ENCODE measurements at regions not wholly inside any gene's neighbourhood (a gene's known extent, or its start where the extent isn't known, plus 50 kb on each side); places are given as distances from the start of the nearest gene placed in this dataset.
"Not testable (repeated sequence)": the region's sequence is repeated elsewhere in the genome, so short reads cannot be mapped to it uniquely, and the experiment has no call there.

GRCh38 chr12:65742018-65743010 lies 82.0 kb upstream of the HMGA2 start:
- no peak for DNase-seq

GRCh38 chr12:65744236-65744840 lies 79.9 kb upstream of the HMGA2 start:
- DNase-seq: not testable (repeated sequence)

GRCh38 chr12:65747338-65747737 lies 76.9 kb upstream of the HMGA2 start:
- no peak for DNase-seq

GRCh38 chr12:65748332-65748731 lies 76.0 kb upstream of the HMGA2 start:
- no peak for DNase-seq

GRCh38 chr12:65754290-65754689 lies 70.0 kb upstream of the HMGA2 start:
- DNase-seq: no peak

GRCh38 chr12:65754744-65755595 lies 69.3 kb upstream of the HMGA2 start:
- DNase-seq: no peak

DNA sequence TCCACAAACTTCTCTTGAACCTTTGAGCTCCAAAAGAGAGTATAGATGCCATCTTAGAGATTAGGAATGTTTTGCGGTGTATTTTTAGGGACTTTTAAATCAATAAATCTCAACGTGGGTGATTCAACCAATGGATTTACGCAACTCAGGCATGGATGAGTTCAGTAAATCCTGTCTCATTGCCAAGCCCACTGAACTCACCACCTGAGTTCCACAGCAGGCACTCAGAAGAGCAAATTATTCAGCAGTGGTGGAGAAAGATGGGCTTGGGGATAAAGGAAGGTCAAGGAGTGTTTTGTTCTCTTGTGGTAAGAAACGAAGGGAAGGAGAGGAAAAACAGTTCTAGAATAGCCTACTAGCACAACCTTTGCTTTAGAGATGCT lies 68.7 kb upstream of the HMGA2 start:
- no peak for DNase-seq

DNA sequence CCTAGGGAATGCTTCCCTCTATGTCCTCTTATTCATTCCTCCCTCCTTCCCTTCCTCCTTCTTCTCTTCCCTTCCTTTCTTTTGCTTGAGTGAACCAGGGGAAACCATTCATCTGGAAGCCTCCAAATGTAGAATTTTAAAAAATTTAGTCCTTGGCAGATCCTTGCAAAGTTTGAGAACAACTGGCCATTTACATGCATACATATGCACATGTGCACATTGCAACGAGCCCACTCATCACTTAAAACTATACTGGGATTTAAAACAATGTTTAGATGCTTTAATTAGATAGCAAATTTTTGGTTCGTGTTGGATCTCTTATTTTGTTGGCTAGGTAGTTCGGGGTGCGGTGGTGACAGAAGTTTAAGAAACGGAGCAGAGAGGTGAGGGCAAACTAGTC lies 68.0 kb upstream of the HMGA2 start:
- DNase-seq: no peak

DNA sequence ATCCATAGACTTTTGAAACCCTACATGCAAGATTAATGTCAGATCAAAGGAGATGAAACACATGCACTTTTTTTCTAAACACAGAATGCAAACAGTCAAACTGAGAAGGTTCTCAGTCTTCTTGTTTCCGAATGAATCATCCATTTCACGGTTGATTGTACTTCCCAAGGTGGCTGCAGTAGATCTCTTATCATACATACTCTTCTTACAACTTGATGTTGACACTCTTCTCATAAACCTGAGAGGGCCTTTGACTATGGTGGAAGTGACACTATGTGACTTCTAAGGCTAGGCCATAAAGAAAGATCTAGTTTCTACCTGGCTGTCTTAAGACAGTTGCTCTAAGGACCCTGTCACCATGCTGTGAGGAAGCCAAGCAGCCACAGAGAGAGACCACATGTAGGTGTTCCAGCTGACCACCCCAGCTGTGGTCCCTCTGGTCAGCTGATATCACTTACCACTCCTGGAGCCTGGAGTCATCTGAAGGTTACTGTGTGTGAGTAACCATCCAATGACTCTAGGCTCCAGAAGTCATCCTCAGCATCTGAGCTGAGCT lies 67.2 kb upstream of the HMGA2 start:
- DNase-seq: no peak

DNA sequence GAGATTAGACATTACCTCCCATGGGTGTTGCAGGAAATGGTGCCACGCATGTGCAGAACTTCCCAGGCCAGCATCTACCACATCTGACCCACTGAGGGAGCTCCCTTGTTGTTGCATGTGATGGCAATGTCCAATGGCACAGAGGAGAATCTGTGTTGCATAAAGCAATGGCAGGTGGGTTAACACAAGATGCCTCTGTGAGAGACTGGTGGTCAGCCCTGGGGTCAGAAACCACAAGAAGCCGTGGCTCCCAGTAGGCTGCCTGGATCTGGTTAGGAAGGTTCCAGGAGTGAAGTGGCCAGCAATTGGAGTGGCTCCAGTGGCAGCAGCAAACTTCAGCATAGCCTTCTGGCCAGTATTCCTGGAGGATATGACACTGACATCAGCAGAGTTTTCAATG lies 65.9 kb upstream of the HMGA2 start:
- no peak for DNase-seq

- DNase-seq: no peak
Observed at GRCh38 chr12:65759735-65760134, 64.5 kb upstream of the HMGA2 start.

DNA sequence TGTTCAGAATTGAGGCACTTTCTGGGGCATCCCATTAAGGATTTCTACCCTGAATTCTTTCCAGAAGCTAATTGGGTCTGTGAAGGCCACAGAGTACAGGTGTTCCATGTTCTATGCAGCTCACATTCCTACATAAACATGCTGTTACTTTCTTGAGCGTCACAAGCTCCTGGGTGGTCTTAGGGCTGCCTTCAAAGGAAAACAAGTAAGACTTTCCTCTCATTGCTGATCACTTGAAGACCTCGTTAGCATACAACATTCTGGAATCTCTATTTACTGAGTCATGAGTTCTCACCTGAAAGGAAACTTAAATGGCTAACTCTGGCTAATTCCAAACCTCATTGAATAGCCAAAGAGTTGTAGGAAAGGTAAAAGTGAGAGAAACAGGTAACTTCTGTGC lies 63.0 kb upstream of the HMGA2 start:
- no peak for DNase-seq

DNA sequence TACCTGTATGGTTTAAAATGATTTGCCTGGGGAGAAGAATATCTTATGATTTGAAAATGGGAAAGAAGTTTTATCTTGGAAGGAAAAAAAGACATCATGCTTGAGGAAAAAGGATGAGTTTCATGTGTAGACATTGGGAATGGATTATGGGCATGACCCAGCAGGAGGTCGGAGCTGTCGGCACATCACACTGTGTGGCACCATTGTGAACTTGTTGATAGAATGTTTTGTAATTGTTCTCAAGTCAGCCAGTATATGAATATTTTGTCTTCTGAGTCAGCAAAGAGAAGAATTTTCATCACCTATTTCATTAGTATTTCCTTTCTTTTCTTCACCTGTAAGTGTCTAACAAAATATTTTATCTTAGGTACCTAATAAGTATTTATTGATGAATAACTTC lies 60.0 kb upstream of the HMGA2 start:
- DNase-seq: no peak

- DNase-seq: no peak
Observed at GRCh38 chr12:65765436-65765813, 58.9 kb upstream of the HMGA2 start.

DNA sequence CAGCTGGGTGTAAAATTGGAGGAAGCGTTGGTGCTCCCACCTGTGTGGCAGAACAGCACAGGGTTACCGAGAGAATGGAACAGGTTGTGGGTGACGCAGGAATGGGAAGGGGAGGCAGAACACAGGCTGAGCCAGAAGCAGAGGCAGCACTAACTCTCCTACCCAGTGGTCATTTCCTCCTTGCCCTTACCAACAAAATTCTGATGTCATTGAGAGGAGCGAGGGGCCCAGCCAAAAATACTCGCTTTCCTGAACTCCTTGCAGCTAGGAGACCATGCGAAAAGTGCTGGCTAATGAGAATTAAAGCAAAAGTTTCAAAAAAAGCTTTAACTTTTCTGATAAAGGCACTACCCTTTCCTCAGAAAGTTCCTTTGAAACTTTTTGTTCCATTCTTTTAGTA lies 54.4 kb upstream of the HMGA2 start:
- DNase-seq: no peak
